Activated CD8-positive, alpha-beta memory T cell treated with anti-CD3 and anti-CD28 coated beads, Interleukin-2, amount 50 U/mL, for 4 hours (primary cell): ENCODE measurements at regions not wholly inside any gene's neighbourhood (a gene's known extent, or its start where the extent isn't known, plus 50 kb on each side); places are given as distances from the start of the nearest gene placed in this dataset.

Source experiments
- DNase-seq: peaks from one replicate; pipeline ENCODE4 v3.0.0-alpha.2; 2020

GRCh38 chr2:150154308-150154797 is 333.1 kb downstream of the RND3 start:
- no peak for DNase-seq

DNA sequence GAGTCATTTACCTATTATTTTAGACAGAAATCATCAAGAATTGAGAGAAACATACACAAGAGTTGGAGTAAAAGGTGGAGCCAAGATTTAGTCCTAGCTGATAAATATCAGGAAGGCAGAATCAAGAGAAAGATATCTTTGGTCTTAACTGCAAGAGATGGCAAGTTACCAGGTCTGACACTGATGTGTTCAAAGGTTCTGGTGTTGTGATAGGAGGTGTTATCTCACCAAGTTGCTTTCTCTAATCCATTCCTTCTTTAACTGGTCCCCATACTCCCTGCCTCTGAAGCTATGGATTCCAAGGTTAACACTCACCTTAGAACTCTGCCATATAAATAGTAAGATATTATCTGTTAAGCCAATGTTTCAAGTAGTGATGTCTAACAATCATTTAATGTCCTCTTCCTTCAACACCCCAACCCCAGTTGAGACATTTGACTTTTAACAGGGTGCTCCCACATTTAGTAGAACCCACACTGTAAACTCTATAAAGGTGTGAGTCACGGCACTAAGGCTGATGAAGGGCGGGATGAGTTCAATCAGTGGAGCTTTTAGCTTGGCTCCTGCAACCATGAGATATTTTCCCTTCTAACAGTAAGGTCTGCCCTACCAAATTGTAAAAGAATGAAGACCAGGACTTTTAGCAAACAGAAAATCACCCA is 333.7 kb downstream of the RND3 start:
- no peak for DNase-seq

DNA sequence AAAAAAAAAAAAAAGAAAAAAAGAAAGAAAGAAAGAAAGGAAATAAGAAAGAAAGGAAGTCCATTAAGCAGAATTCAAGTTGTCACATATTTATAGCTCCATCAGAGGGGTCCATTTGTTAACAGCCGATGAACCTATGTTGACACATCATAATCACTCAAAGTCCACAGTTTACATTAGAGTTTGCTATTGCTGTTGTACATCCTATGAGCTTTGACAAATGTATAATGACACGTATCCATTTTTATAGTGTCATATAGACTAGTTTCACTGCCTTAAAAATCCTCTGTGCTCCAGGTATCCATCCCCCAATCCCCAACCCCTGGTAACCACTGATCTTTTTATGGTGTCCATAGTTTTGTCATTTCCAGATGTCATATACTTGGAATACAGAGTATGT is 335.2 kb downstream of the RND3 start:
- DNase-seq, result no peak

DNA sequence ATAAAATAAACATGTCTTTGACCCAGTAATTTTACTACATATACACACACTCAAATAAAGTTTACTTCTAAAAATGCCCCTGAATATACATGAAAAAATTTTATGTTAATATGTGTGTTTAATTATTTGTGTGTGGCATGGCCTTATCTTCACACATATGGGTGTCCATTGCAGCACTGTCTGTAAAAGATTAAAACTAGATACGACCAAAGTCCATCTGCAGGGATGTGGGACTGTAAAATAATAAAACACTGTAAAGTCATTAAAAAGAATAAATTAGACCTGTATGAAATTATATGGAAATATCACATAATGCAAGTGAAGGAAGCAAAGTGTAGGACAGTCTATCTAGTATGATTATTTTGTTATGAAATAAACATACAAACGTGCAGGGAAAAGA is 337.3 kb downstream of the RND3 start:
- DNase-seq, result no peak

DNA sequence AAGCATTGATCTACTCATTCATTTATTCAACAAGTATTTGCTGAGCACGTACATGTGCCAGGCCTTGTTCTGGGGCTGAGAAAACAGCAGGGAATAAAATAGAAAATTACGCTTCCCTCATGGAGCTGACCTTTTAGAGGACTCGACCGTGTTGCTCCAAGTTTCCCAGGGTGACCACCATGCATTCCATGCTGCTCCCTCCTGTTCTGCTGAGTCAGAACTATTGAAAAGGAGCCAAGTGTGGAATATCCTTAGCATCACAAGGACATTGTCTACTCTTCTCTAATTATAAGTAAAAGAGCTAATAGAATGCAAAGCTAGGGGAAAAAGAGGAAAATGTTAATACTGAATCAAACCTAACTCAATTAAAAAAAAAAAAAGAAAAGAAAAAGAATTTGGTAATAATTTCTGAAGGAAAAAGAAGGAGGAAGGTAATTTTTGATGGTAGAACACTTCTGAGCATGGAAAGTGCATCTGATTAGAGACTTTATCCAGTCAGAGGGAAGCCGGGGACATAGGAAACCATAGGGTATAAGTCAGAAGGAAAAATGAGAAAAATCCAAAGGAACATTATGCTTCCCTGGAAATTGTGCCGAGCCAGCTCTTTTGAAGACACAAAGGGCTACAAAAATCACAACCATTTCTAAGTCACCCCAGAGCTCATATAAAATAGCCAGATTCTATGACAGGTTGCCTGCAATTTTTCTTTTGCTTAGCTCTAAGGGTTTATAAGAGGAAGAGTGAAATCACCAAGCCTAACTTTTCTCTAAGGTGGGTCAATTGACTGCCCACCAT is 339.4 kb downstream of the RND3 start:
- DNase-seq, result no peak

DNA sequence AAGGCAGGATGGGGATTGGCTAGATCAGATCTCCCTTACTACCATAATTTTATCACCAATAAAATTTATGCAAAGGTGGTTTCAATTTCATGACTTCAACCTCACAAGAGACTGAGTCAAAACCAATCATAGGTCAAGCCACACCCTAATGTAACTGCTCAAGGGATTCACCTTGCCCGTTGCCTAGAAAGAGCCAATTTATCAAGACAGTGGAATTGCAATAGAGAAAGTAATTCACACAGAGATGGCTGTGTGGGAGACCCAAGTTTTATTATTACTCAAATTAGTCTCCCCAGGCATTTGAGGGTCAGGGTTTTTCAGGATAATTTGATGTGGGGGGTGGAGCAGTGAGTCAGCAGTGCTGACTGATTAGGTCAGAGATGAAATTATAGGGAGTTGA is 340.6 kb downstream of the RND3 start:
- DNase-seq, result no peak

- no peak for DNase-seq
Measured at GRCh38 chr2:150145299-150145692, 342.2 kb downstream of the RND3 start.

- no peak for DNase-seq
Measured at GRCh38 chr2:150144546-150145298, 342.7 kb downstream of the RND3 start.

DNA sequence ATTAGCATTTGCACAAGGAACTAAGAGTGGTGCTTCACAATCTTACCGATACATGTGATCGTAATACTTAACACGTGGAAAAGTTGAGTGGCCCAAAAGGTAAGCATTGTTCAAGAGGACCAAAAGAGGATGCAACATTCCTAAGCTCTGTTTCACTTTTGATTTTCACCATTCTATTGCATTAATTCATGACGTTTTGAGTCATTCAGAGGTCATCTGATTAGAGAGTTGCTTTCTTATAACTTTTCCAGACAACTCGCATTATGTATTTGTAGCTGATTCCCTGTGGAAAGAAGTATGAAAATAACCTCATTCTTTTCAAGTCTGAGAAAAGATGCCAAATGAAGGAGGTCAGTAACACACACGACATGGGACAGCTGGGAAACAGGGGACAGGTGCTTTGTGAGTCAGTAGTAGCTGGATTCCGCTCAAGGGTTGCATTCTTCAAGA is 344.4 kb downstream of the RND3 start:
- DNase-seq, result no peak

GRCh38 chr2:150142561-150142960 is 344.9 kb downstream of the RND3 start:
- DNase-seq, result no peak

- DNase-seq, result no peak
Measured at GRCh38 chr2:150141226-150142001, 346.1 kb downstream of the RND3 start.

DNA sequence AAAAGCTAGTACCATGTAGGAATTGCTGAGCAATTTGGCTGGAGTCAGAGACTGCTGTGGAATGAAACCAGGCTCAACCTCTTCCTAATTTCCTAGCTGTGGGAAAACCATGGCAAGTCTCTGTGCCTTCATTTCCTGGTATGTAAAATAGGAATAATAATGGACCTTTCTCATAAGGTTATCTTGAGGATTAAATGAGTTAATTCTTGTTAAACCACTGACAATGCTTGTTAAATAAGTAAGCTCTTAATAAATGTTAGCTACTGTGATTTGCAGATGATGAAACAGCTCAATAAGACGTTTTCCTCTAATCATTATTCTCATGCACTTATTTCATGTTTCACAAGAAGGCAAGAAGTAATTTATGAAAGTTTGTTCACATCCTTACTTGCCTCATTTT is 346.7 kb downstream of the RND3 start:
- DNase-seq, result no peak

GRCh38 chr2:150138587-150138986 is 348.9 kb downstream of the RND3 start:
- DNase-seq, result no peak

DNA sequence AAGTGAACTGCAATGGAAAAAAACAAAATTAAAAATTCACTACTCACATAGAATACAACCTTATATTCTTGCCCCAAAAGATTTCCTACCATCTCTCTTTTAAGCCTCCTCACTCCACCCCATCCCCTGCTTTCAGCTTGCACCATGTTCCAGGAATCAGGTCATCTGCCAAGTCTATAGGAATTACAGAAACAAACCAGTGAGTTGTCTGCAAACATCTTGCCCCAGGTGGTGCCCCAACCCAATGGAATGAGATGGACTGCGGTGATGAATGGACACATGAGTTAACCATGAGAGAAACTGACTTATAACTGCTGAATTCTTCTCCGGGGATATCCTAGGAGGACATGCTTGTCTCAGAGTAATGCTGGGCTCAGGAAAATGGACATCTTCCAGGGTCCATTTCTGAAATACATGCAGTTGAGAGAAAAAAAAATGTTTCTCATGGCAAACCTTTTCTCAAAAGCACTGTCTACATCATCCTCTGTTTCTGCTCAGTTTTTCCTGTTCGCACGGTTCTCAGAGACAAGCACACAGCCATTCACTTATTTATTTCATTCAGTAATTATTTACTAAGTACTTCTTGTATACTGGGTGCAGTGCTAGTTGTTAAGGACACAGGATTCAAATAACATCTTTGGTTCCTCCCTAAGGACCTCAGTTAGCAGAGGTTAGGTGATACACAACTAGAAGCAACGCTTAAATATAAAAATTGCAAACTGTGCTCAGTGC is 350.0 kb downstream of the RND3 start:
- DNase-seq, result no peak

- DNase-seq, result no peak
Measured at GRCh38 chr2:150136893-150137292, 350.6 kb downstream of the RND3 start.

GRCh38 chr2:150136401-150136800 is 351.1 kb downstream of the RND3 start:
- DNase-seq, result no peak

DNA sequence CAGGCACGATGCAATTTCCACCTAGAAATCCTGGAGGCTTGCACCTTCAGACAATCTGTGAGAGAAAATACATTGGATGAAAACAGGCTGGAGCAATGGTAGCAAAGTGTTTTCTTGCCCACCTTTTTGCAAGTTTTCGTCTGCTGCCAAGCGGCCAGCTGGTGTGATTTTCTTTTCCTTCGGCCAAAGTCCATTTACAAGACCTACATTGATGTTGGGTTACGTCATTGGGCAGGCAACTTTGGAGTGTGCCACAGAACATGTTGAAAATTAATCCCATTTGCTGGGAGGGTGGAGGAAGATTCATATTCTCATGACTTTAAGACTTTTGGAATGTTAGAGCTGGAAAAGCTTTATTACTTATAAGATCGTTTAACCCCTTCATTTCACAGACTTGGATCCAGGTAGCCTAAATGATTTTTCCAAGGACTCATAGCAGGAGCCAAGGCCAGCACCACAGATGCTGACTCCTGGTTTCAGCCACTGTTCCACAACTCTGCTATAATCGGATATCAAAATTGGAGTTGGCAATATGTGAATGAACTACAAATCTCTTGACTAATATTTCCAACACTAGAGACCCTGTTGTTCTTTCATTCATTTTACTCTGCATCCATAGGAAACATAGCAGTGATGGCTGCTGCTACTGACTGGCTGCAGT is 352.1 kb downstream of the RND3 start:
- DNase-seq, result no peak

DNA sequence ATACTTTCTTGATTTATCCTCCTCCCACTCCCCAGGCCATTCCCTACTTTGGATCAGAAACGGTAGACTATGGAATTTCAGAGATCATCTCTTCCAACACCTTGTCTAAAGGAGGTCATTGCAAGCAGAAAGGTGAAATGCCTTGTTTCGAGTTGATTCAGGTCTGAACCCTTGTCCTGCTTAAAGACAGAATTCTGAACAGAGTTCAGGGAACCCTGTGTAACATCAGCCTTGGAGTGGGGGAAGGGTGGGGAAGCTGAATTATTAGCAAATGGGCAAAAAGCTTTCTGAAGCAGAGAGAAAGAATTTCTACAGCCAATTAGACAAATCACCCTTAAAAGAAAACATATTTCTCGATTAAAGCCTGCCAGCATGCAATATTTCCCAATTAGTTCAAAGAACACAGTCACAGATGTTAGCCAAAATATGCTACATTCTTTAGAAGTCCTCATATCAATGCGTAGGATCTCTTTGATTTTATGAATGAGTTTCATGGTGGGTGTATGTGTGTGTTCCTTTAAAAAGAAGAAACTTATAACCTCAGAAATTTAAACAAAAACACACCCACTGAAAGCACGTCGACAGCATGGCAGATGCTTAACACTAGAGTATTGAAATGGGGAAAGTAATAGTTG is 353.1 kb downstream of the RND3 start:
- DNase-seq, result no peak

DNA sequence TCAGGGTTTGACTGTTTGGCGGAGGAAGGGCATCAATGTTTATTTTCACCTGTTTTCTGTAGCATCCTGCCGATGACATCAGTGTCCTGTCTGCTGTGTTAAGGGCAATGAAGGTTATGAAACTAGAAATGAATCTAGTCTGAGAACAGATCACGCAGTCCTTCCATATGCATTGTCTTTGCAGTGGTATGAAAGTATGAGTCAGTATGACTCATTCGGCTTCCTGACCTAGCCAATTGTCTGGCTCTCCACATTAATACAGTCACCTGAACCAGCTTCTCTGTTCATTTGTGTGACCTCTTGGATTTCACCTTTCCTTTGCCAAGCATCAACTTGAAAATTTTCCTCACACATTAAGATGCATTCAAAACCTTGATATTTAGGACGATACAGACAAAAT is 353.8 kb downstream of the RND3 start:
- DNase-seq, result no peak

- no peak for DNase-seq
Measured at GRCh38 chr2:150129921-150130575, 357.4 kb downstream of the RND3 start.

GRCh38 chr2:150127995-150128394 is 359.5 kb downstream of the RND3 start:
- DNase-seq, result no peak
